GM19397 (cell line): ENCODE measurements at regions not wholly inside any gene's neighbourhood (a gene's known extent, or its start where the extent isn't known, plus 50 kb on each side); places are given as distances from the start of the nearest gene placed in this dataset.

Experiments used
- ATAC-seq: cut with Tn5 transposase; IDR thresholded peaks from one replicate; pipeline ENCODE4 v1.9.1; 2021; ENCODE audit warnings: mild to moderate bottlenecking, moderate library complexity; ENCODE audit not compliant: unreplicated experiment

DNA sequence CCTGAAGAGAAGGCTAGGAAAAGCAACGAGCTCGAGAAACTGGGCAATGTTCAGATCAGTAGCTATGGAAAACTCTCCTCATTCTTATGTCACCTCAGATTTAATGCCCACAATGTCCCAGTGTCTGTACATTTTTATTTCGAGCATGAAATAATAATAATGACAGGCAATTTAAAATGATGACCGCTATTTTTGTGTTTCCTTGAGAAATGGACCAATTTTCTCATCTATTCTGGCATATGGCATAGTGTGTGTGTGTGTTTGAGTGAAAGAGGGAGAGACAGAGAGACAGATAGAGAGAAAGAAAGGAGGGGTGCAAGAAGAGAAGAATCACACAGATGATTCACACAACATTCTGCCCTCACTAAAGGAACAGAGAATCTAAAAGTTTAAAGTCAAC is 119.1 kb upstream of the C1orf21 start:
- no peak for ATAC-seq

- no peak for ATAC-seq
Measured at GRCh38 chr1:184270556-184270955, 116.3 kb upstream of the C1orf21 start.

DNA sequence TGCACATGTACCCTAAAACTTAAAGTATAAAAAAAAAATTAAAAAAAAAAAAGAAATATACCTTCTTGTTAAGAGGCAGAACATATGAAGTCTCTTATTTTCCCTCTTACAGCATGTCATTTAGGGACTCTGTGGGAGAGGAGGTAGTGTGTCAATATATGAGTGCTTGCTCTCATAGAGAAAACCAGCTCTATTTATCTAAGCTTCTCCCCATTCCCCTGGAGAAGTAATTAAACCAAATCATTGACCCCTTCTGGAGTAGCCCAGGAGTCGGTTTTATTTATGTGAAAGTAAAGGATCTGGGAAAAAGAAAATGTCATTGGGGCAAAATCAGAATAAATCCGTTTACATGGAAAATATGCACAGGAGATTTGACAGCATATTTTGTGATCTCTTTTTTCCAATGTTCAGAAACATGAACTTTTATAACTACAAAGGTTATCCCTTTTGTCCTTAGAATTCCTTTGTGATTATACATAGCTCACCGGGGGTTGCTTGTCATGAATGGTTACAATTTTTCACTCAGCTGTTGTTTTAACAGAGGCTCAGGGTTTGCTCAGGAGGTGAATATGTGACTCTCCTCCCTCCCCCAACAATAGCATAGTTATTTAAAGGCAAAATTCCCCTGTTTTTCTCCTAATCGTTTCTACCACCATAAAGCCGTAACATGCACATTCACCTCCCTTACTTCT is 114.5 kb upstream of the C1orf21 start:
- no peak for ATAC-seq

DNA sequence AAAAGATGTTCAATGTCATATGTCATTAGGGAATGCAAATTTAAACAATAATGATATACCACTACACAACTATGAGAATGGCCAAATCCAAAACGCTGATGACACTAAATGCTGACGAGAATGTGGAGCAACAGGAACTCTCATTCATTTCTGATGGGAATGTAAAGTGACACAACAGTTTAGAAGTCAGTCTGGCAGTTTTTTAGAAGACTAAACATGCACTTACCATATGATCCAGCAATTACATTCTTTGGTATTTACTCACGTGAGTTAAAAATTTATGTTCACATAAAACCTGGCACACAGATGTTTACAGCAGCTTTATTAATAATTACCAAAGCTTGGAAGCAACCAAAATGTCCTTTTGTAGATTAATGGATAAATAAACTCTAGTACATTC is 110.4 kb upstream of the C1orf21 start:
- ATAC-seq: no peak

- ATAC-seq: no peak
Measured at GRCh38 chr1:184279911-184280458, 106.8 kb upstream of the C1orf21 start.

GRCh38 chr1:184283999-184284398 is 102.8 kb upstream of the C1orf21 start:
- no peak for ATAC-seq

- ATAC-seq: no peak
Measured at GRCh38 chr1:184284900-184285299, 101.9 kb upstream of the C1orf21 start.

DNA sequence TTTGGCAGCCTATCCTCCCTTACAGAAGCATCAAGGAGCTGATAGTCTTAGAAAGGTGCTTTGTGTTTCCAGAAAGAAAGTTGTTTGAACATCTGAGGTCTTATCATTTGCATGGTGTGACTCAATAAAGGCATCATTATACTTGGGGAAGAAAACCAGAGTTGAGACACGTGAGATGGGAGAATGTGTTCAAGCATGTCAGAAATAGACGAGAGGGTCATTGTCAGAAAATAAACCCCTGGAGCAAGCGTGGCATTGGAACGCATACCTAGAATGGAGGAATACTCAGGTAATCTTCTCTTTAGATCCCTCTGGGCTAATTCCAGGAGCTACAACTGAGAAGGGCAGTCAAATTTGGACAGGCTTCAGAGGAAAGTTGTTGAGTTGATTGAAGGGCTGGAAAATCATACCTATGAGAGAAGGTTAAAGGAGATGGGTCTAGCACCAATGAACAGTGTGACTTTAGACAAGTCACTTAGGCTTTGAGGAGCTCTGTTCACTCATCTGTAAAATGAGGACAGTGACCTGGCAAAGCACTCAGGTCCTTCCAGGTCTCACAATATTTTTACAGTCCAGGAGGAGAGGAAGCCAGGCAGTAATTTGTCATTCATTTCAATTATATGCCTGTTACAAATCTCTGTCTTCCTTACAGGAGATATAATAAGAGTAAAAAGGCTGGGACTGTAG is 101.3 kb upstream of the C1orf21 start:
- ATAC-seq: no peak

- ATAC-seq: no peak
Measured at GRCh38 chr1:184287001-184287400, 99.8 kb upstream of the C1orf21 start.

DNA sequence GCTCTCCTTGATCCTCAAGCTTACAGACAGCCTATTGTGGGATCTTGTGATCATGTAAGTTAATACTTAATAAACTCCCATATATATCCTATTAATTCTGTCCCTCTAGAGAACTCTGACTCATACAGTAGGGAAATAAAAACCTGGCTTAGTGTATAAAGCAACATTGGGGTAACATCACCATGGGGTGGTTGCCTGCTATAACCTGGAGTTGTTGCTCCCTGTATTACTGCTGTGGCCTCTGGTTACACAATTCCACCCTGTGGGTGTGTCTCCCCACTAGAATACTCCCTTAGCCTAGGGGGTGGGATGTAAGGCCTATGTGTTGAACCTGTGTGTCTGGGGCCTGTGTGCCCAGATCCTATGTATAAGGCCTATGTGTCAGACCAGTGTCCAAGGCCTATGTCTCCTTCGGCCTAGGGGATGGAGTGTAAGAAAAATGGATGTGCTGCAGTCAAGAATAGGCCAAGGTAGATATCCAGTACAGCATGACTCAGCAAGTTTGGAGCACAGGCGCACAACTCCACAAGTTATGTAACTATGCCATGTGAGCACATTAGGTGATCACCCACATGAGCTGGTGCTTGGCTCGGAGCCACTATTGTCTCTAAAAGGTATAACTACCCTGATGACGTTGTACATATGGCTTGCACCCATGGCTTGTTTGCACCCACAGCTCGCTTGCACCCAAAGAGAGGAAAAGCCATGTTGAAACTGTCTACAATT is 96.8 kb upstream of the C1orf21 start:
- no peak for ATAC-seq

DNA sequence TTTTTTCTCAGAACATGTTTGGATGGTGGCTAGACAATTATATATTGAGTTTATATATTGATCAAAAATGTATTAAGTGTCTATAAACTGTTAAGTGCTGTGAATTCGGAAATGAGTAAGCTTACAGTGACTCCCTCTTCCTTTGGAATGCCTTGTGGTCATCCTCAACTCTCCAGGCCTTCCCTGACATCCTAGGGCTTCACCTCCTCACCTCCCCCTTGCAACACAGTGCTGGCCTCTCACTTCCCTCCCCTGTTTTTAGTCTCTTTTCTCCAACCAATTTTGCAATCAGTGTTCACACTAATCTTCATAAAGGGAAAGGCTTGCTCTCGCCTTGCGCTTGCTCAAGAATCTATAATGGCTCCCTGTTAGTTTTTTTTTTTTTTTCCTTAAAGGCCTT is 95.1 kb upstream of the C1orf21 start:
- no peak for ATAC-seq

- no peak for ATAC-seq
Measured at GRCh38 chr1:184292101-184292500, 94.7 kb upstream of the C1orf21 start.

GRCh38 chr1:184294101-184294500 is 92.7 kb upstream of the C1orf21 start:
- no peak for ATAC-seq

GRCh38 chr1:184296466-184297243 is 90.2 kb upstream of the C1orf21 start:
- ATAC-seq: no peak

- ATAC-seq: no peak
Measured at GRCh38 chr1:184297244-184297750, 89.5 kb upstream of the C1orf21 start.

DNA sequence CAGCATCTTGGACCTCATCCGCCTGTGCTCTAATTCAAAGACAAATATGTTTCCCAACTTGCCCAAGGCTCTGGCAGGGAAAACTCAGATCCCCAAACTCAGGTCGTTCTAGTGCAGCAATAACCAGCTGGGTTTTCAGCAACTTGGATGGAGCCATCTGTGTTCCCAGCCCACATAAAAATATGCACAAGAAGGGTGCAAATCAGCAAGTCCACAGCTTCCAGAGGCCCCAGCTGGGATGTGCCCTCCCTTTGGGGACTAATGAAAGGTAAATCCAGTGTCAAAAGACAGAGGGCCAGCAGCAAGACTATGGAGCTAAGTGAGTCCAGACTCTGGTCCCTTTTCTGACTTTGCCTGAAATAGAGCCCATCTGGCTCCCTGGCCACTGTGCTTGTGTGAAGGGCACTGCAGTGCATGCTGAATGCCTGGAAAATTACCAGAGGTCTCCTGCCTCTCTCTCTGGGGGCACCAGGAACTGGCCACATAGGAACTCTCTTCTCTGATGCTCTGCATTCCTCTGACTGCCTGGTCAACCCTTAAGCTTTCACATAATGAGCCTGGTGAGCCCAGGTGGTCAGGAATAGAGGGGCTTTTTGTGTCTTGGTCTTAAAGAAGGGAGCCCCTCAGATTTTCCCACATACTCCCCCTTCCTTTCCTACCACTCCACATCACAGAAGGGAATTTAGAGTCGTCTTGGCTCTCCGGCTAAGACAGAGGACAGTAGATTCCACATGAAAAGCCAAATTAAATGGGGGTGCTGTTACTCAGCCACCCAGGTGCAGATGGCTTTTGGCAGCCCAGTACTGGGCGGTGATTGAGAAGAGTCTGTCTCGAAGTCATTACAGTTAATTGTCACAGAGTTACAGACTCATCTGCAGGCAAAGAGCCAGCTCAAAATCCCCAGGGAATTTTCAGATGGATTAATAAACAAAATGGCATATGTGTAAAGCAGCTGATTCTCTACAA is 88.1 kb upstream of the C1orf21 start:
- no peak for ATAC-seq

- ATAC-seq: no peak
Measured at GRCh38 chr1:184299406-184299790, 87.4 kb upstream of the C1orf21 start.

DNA sequence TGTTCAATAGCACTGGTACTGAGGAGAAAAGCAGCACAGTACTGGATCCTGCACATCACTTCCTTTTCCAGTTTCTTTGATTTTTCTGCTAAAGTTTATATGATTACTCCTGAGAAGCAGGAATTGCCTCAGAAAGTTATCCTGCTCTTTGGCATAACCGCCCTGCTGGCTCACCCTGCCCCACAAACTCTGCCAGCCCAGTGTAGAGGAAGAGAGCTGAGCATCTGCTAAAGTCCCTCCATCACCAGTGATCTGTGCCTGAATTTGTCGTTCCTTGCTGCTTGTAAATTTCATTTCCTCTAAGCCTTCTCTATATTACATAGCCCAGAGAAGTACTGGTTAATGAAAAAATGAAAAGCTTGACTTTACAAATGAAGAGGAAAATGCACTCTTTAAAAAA is 87.0 kb upstream of the C1orf21 start:
- no peak for ATAC-seq

DNA sequence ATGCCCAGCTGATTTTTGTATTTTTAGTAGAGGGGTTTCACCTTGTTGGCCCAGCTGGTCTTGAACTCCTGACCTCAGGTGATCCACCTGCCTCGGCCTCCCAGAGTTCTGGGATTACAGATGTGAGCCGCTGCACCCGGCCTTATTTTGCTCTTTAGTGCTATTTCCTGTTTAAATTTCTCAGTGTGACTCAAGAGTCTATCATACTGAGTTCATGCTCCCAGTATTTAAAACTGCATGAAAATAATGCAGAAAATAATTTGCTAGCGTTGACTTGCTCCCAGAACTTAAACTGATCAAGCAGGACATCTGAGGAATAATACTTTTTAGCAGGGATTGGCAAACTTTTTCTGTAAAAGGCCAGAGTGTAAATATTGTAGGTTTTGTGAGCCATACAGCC is 86.4 kb upstream of the C1orf21 start:
- ATAC-seq: no peak

DNA sequence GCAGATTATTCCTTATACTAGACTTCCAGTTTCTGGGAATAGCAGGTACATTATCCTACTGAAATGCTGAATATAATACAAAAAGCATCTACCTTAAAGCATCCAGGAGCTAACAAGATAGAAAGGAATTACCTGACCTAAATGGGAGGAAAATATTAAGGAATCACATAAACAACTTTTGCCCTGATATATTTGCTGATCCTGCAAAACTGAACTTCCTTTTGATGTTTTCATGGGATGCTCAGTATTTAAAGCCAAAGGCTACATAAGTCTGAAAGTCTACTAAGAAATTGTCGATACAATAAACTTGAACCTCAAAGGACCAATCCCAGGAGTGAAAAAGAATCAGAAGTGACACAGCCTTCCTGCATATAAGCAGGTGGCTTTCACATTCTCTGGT is 85.6 kb upstream of the C1orf21 start:
- no peak for ATAC-seq
